ENCODE measurements at regions not wholly inside any gene's neighbourhood (a gene's known extent, or its start where the extent isn't known, plus 50 kb on each side); places are given as distances from the start of the nearest gene placed in this dataset.

DNA sequence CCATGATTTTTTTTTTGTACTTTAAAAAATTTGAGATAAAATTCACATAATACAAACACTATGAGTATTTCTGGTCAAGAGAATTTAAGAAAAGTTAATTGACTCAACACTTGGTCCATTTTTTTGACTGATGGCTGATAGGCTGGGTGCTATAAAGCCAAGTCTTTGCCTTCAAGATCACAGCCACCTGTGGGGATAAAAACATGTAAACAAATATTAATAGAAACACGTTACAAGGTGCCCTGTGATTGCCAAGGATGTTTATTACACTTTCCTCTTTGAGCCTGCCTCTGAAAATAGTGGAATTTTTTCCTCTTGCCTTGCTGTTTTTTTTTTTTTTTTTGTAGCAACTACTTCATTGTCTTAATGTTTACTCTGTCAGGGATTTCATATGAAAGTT lies 63.3 kb downstream of the FHIP1A start:
- H3K4me1 ChIP-seq (ENCODE audit: control insufficient read depth, insufficient read depth, low read length), result no peaks in the 10 kb centered on the region
- ATAC-seq (ENCODE audit: low read depth), result no peak
- no peak overlapping the region for H3K56ac ChIP-seq (ENCODE audit: extremely low read depth, insufficient read depth, low read length)
- H3K27me3 ChIP-seq (ENCODE audit: control insufficient read depth, insufficient read depth, low read length), result peaks cover 7% of the 10 kb centered on the region; the same call in 1 of the 2 replicates
- no peak overlapping the region for H3K27ac ChIP-seq (ENCODE audit: insufficient read depth, low read length)
- no peak overlapping the region for H4K5ac ChIP-seq (ENCODE audit: low read depth, low read length)
- H4K20me1 ChIP-seq (ENCODE audit: insufficient read depth, low read length), result no peaks in the 10 kb centered on the region
- in situ Hi-C loops (cut with MboI; ENCODE audit: low sequenced_read_pairs), result no loop called here
- H3K4me3 ChIP-seq (ENCODE audit: insufficient read depth, low read depth, low read length), result no peak overlapping the region
- BruUV-seq (replicated peaks), result no TSS peak
- H3K4me2 ChIP-seq (ENCODE audit: low read depth, low read length), result no peak overlapping the region
- H2BK5ac ChIP-seq (ENCODE audit: low read depth, low read length, poor library complexity, severe bottlenecking), result no peak overlapping the region
- H3K4ac ChIP-seq (ENCODE audit: low read depth, low read length), result no peak overlapping the region
- DNase-seq, result no peak
- no peaks in the 10 kb centered on the region for H3K9me3 ChIP-seq (ENCODE audit: control insufficient read depth, insufficient read depth, low read length)
- 0 out of 2 replicates have a peak, but pooled peaks cover 2% of the 10 kb centered on the region for H3K9me1 ChIP-seq (ENCODE audit: insufficient read depth, low read length)
- no peaks in the 10 kb centered on the region for H3K79me1 ChIP-seq (ENCODE audit: low read depth in 1 of 2, low read length in 2 of 2)
- H2AFZ ChIP-seq (replicated peaks; ENCODE audit: low read length, poor library complexity), result no peak overlapping the region
- no peak overlapping the region for H3K18ac ChIP-seq (ENCODE audit: low read depth, low read length)
- H3K14ac ChIP-seq (replicated peaks; ENCODE audit: low read depth, low read length), result no peak overlapping the region
- no peak overlapping the region for H2AK5ac ChIP-seq (ENCODE audit: low read depth, low read length)
- H4K91ac ChIP-seq (ENCODE audit: insufficient read depth, low read depth, low read length), result no peak overlapping the region
- no peak overlapping the region for H3K9ac ChIP-seq (ENCODE audit: low read depth, low read length)
- ChIA-PET POLR2A (ENCODE audit: unreplicated experiment) (no interaction called here), CTCF (interaction anchor here (1.5 kb wide), 1 partner anchor 21 kb away, joined by 5 read pairs; no protein-coding TSS in a partner anchor)
- H2BK120ac ChIP-seq (ENCODE audit: low read depth, low read length), result no peak overlapping the region
- dilution Hi-C loops (cut with HindIII; ENCODE audit: low sequenced_read_pairs, unreplicated experiment), result no loop called here
- no peak overlapping the region for H3K23ac ChIP-seq (ENCODE audit: low read depth, low read length)
- TF ChIP-seq, protein P1, sequence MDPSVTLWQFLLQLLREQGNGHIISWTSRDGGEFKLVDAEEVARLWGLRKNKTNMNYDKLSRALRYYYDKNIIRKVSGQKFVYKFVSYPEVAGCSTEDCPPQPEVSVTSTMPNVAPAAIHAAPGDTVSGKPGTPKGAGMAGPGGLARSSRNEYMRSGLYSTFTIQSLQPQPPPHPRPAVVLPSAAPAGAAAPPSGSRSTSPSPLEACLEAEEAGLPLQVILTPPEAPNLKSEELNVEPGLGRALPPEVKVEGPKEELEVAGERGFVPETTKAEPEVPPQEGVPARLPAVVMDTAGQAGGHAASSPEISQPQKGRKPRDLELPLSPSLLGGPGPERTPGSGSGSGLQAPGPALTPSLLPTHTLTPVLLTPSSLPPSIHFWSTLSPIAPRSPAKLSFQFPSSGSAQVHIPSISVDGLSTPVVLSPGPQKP (IDR thresholded peaks at IDR 0.05; ENCODE audit: borderline replicate concordance, low read depth, low read length), result no peak
- no peak for TF ChIP-seq RAD21 (IDR thresholded peaks at IDR 0.05; ENCODE audit: low read length)
- TF ChIP-seq RCOR1 (IDR thresholded peaks at IDR 0.05; ENCODE audit: insufficient replicate concordance, low read length), result no peak
- no peak for TF ChIP-seq RFX5 (IDR thresholded peaks at IDR 0.05; ENCODE audit: low read depth, low read length)
- TF ChIP-seq, protein P2, sequence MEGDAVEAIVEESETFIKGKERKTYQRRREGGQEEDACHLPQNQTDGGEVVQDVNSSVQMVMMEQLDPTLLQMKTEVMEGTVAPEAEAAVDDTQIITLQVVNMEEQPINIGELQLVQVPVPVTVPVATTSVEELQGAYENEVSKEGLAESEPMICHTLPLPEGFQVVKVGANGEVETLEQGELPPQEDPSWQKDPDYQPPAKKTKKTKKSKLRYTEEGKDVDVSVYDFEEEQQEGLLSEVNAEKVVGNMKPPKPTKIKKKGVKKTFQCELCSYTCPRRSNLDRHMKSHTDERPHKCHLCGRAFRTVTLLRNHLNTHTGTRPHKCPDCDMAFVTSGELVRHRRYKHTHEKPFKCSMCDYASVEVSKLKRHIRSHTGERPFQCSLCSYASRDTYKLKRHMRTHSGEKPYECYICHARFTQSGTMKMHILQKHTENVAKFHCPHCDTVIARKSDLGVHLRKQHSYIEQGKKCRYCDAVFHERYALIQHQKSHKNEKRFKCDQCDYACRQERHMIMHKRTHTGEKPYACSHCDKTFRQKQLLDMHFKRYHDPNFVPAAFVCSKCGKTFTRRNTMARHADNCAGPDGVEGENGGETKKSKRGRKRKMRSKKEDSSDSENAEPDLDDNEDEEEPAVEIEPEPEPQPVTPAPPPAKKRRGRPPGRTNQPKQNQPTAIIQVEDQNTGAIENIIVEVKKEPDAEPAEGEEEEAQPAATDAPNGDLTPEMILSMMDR (conservative IDR thresholded peaks at IDR 0.05; ENCODE audit: low read depth, low read length), result no peak
- no peak for TF ChIP-seq CHD1 (IDR thresholded peaks at IDR 0.05; ENCODE audit: low read depth, low read length)
- TF ChIP-seq POLR2A (IDR thresholded peaks at IDR 0.05; ENCODE audit: low read depth, low read length), result no peak
- TF ChIP-seq CEBPB (IDR thresholded peaks at IDR 0.05; ENCODE audit: low read depth, low read length), result no peak
- no peak for TF ChIP-seq BHLHE40 (IDR thresholded peaks at IDR 0.05; ENCODE audit: low read depth, low read length)
- no peaks in the 10 kb centered on the region for H3K36me3 ChIP-seq (ENCODE audit: control insufficient read depth, insufficient read depth, low read length)
- no CpG with 5 or more reads among the region's 1 CpG for WGBS, 2 experiments (ENCODE audit: extremely low coverage in 2 of 2, insufficient read length in 1 of 2)
- no peak overlapping the region for H2AK9ac ChIP-seq (replicated peaks; ENCODE audit: low read depth, low read length, poor library complexity)
- H4K8ac ChIP-seq (ENCODE audit: low read depth in 2 of 2, low read length in 2 of 2), result no peak overlapping the region
- H2BK20ac ChIP-seq (ENCODE audit: low read depth, low read length), result no peak overlapping the region
- intact Hi-C loops (cut with micrococcal nuclease), result no loop called here
- no peak overlapping the region for H2BK15ac ChIP-seq (ENCODE audit: low read depth, low read length)

Measured in IMR-90 (cell line).